Lower lobe of right lung (tissue), 2 donors: ENCODE measurements at regions not wholly inside any gene's neighbourhood (a gene's known extent, or its start where the extent isn't known, plus 50 kb on each side); places are given as distances from the start of the nearest gene placed in this dataset.

Experiments used
- ATAC-seq, 2 donors: fragments of 200-7000 bp; cut with Tn5 transposase; one replicate each; pipeline ENCODE4 v1.9.1; 2020 to 2022; ENCODE audit warnings: mild to moderate bottlenecking in 2 of 2, moderate library complexity in 2 of 2
- DNase-seq: peaks from one replicate; pipeline ENCODE4 v3.0.0-alpha.2; 2020
- H3K27ac ChIP-seq: fragments of 200-600 bp; one replicate; pipeline ENCODE4 v1.8.0; 2022
- H3K27me3 ChIP-seq: fragments of 200-600 bp; one replicate; pipeline ENCODE4 v1.8.0; 2022; ENCODE audit warnings: low read depth
- H3K36me3 ChIP-seq: fragments of 200-600 bp; one replicate; pipeline ENCODE4 v1.8.0; 2022; ENCODE audit warnings: mild to moderate bottlenecking
- H3K4me1 ChIP-seq: fragments of 200-600 bp; one replicate; pipeline ENCODE4 v1.8.0; 2022
- H3K4me3 ChIP-seq: fragments of 200-600 bp; one replicate; pipeline ENCODE4 v1.8.0; 2022; ENCODE audit warnings: mild to moderate bottlenecking
- H3K9me3 ChIP-seq: fragments of 200-600 bp; one replicate; pipeline ENCODE4 v1.8.0; 2022
- intact Hi-C: fragments of 100-400 bp; cut with DNase I; formaldehyde crosslinking; loops from one replicate; pipeline ENCODE4 v1.11.0; 2022
- TF ChIP-seq, protein P1 (sequence below): fragments of 200-600 bp; IDR thresholded peaks from one replicate; pipeline ENCODE4 v1.8.0; 2022; ENCODE audit warnings: antibody characterized with exemption, mild to moderate bottlenecking
- donor health status: DM: no; HTN: yes; CAD: no; lungs with severe emphysema.

DNA sequence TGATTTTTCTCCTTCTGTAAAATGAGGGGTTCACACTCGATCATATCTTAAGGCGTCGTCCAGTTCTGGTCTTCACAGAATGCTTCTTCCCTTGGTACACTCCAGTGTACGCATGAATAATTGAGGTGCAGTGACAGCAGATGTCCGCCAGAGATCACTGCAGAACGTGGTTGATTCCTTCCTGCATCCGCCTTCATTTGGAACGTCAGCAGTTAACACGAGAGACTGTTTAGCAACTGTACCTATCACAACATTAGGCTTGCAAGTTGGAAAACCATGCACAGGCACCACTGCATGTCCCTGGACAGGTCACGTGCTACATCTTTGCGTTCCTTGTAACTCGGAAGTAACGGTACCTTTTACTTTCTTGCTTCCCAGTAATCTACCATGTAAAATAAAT is 66.0 kb upstream of the GEMIN8 start:
- no peak for DNase-seq
- TF ChIP-seq, protein P1, sequence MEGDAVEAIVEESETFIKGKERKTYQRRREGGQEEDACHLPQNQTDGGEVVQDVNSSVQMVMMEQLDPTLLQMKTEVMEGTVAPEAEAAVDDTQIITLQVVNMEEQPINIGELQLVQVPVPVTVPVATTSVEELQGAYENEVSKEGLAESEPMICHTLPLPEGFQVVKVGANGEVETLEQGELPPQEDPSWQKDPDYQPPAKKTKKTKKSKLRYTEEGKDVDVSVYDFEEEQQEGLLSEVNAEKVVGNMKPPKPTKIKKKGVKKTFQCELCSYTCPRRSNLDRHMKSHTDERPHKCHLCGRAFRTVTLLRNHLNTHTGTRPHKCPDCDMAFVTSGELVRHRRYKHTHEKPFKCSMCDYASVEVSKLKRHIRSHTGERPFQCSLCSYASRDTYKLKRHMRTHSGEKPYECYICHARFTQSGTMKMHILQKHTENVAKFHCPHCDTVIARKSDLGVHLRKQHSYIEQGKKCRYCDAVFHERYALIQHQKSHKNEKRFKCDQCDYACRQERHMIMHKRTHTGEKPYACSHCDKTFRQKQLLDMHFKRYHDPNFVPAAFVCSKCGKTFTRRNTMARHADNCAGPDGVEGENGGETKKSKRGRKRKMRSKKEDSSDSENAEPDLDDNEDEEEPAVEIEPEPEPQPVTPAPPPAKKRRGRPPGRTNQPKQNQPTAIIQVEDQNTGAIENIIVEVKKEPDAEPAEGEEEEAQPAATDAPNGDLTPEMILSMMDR: peak; percentile 52
- intact Hi-C loops: no loop called here
- no peaks in the 10 kb centered on the region for H3K27me3 ChIP-seq
- no peaks in the 10 kb centered on the region for H3K9me3 ChIP-seq
- H3K4me3 ChIP-seq: no peak overlapping the region
- peak; percentile 52 to 73 for ATAC-seq
- no peaks in the 10 kb centered on the region for H3K4me1 ChIP-seq
- no peak overlapping the region for H3K27ac ChIP-seq
- H3K36me3 ChIP-seq: no peaks in the 10 kb centered on the region

DNA sequence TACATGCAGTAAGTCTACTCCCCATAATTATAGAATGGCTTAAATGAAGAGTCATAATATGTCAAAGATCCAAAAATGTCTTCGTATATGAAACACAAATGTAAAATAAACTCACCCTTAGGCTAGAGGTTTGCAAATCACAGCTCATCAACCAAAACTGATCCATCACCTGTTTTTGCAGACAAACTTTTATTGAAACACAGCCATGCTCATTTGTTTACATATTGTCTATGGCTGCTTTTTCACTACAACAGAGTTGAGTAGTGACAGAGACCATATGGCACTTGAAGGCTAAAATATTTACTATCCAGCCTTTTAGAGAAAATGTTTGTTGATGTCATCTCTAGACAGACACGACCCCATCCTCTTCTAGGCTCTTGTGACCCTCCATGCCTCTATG is 64.5 kb upstream of the GEMIN8 start:
- intact Hi-C loops: no loop called here
- Histone ChIP-seq H3K27ac (no peak overlapping the region), H3K27me3 (no peaks in the 10 kb centered on the region), H3K4me3 (no peak overlapping the region), H3K4me1 (no peaks in the 10 kb centered on the region), H3K36me3 (no peaks in the 10 kb centered on the region), H3K9me3 (no peaks in the 10 kb centered on the region)
- ATAC-seq (no peak), DNase-seq (no peak)
- TF ChIP-seq, protein P1: no peak

DNA sequence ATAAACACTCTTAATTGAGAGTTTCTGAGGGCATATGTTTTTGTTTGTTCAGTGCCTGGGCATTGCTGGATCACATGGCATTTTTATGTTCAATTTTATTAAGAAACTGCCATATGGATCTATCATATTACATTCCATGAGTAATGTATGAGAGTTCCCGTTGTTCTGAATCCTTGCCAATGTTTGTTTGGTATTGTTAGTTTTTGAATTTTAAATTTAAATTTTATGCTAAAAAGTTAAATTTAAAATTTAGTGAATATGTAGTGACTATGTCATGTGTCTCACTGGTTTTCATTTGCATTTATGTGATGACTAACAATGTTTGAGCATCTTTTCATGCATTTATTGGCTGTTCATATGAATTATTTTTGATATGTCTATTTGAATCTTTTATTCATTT is 54.8 kb upstream of the GEMIN8 start:
- Histone ChIP-seq H3K36me3 (no peaks in the 10 kb centered on the region), H3K4me1 (no peaks in the 10 kb centered on the region), H3K27me3 (no peaks in the 10 kb centered on the region), H3K4me3 (no peak overlapping the region), H3K27ac (no peak overlapping the region), H3K9me3 (no peaks in the 10 kb centered on the region)
- no peak for ATAC-seq
- TF ChIP-seq, protein P1: no peak
- intact Hi-C loops: no loop called here
- no peak for DNase-seq

DNA sequence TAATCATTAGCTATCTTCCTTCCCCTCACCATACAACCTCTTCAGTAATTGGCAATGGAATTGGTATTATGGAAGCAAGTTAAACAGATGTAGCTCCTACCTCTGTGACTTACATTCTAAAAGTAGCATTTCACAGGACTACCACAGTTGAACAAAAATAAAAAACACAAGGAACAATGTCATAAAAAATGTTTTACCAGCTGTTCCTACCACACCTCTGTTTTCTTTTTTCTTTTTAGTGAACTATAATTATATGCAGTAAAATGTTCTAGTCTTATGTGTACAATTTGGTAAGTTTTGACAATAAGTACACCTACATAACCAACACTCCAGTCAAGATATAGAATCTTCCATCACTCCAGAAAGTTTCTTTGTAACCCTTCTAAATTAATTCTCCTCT is 54.1 kb upstream of the GEMIN8 start:
- intact Hi-C loops: no loop called here
- no peaks in the 10 kb centered on the region for H3K9me3 ChIP-seq
- H3K4me1 ChIP-seq: no peaks in the 10 kb centered on the region
- TF ChIP-seq, protein P1: no peak
- ATAC-seq (no peak), DNase-seq (no peak)
- no peak overlapping the region for H3K27ac ChIP-seq
- H3K36me3 ChIP-seq: no peaks in the 10 kb centered on the region
- H3K4me3 ChIP-seq: no peak overlapping the region
- H3K27me3 ChIP-seq: no peaks in the 10 kb centered on the region

DNA sequence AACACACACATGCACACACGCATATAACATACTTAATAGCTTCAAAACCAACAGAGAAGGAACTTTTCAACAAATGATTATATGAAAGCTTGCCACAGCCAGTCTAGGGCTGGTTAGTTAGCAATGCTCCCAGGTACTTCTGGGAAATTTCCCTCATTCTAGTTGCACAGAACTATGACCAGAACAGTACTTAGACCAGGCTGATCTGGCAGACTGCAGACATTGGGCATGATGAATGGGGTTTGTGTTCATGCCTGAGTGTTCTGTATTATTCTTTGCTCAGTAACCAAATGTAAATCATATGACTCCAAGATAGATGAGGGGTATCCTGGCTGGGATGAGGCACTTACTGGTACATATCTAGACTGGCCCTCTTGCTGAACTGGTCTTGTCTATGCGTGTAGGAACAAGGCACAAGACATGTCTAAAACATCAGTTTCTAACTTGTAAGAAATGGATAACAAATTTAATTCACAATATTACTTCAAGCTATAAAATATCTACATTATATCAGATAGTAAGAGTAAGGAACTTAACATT is 50.3 kb upstream of the GEMIN8 start:
- Histone ChIP-seq H3K4me3 (no peak overlapping the region), H3K27ac (no peak overlapping the region), H3K27me3 (no peaks in the 10 kb centered on the region), H3K36me3 (no peaks in the 10 kb centered on the region), H3K9me3 (no peaks in the 10 kb centered on the region), H3K4me1 (no peaks in the 10 kb centered on the region)
- TF ChIP-seq, protein P1: no peak
- DNase-seq: no peak
- no peak for ATAC-seq
- intact Hi-C loops: no loop called here
